WTC11 (cell line): ENCODE measurements at regions not wholly inside any gene's neighbourhood (a gene's known extent, or its start where the extent isn't known, plus 50 kb on each side); places are given as distances from the start of the nearest gene placed in this dataset.

Source experiments
- CREB1 ChIP-seq: sonication (generic); formaldehyde crosslinking; IDR thresholded peaks from 2 replicates; pipeline ENCODE4 v1.8.0; 2023; ENCODE audit warnings: mild to moderate bottlenecking, missing genetic modification reagents
- NR1H2 ChIP-seq: sonication (generic); formaldehyde crosslinking; IDR thresholded peaks from 2 replicates; pipeline ENCODE4 v1.9.0; 2021; ENCODE audit warnings: mild to moderate bottlenecking, moderate library complexity, missing genetic modification reagents
- ZBTB21 ChIP-seq: sonication (generic); formaldehyde crosslinking; IDR thresholded peaks from 2 replicates; pipeline ENCODE4 v1.8.1; 2023; ENCODE audit warnings: mild to moderate bottlenecking, missing genetic modification reagents, borderline replicate concordance
- ZNF263 ChIP-seq: sonication (generic); formaldehyde crosslinking; IDR thresholded peaks from 2 replicates; pipeline ENCODE4 v1.8.1; 2022; ENCODE audit warnings: low read depth, mild to moderate bottlenecking, moderate library complexity, missing genetic modification reagents
- TF ChIP-seq, protein P1 (sequence below): fragments of 200-600 bp; IDR thresholded peaks from 2 replicates; pipeline ENCODE4 v1.8.0; 2022; ENCODE audit warnings: antibody characterized with exemption

DNA sequence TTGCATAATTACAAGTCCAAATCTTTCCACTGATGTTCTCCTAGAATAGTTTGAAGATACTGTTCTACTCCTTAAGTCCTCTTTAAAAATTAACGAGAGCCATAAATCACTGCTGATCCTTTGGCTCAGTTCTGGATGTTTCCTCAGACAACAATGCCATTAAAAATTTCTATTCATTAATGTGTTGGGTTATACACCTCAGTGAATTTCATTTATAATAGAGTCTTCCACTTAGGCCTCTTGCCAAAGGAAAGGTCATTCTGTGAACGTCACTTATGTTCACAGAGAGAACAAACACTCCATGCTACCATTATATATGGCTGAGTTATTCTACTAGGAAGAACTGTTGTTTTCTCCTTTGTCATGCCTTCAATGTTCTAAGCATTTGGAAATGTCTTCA lies 1472.3 kb upstream of the CELF4 start:
- TF ChIP-seq, protein P1, sequence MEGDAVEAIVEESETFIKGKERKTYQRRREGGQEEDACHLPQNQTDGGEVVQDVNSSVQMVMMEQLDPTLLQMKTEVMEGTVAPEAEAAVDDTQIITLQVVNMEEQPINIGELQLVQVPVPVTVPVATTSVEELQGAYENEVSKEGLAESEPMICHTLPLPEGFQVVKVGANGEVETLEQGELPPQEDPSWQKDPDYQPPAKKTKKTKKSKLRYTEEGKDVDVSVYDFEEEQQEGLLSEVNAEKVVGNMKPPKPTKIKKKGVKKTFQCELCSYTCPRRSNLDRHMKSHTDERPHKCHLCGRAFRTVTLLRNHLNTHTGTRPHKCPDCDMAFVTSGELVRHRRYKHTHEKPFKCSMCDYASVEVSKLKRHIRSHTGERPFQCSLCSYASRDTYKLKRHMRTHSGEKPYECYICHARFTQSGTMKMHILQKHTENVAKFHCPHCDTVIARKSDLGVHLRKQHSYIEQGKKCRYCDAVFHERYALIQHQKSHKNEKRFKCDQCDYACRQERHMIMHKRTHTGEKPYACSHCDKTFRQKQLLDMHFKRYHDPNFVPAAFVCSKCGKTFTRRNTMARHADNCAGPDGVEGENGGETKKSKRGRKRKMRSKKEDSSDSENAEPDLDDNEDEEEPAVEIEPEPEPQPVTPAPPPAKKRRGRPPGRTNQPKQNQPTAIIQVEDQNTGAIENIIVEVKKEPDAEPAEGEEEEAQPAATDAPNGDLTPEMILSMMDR: no peak
- TF ChIP-seq ZNF263: no peak
- TF ChIP-seq CREB1 (CRISPR knock-in tag): no peak
- TF ChIP-seq NR1H2 (CRISPR knock-in tag): no peak
- TF ChIP-seq ZBTB21 (CRISPR knock-in tag): no peak
